Stomach (tissue), 8 donors: ENCODE measurements at regions not wholly inside any gene's neighbourhood (a gene's known extent, or its start where the extent isn't known, plus 50 kb on each side); places are given as distances from the start of the nearest gene placed in this dataset.

ENCODE experiments used
- DNase-seq, 2 donors: peaks; one replicate each; pipeline versions ENCODE4 v3.0.0 to v3.0.0-alpha.2; 2013 to 2019
- H3K27ac ChIP-seq, 5 donors: fragments of 200-600 bp in 4 of 5; sonication (generic) in 4 of 5; one replicate each; pipeline ENCODE4 v1.5.1; 2013 to 2019; ENCODE audit warnings: mild to moderate bottlenecking in 1 of 5, moderate library complexity in 1 of 5
- H3K27me3 ChIP-seq, 3 donors: fragments of 200-600 bp; sonication (generic); one replicate each; pipeline ENCODE4 v1.5.1; 2017 to 2019; ENCODE audit warnings: mixed run types in 1 of 3
- H3K36me3 ChIP-seq, 4 donors: fragments of 200-600 bp; sonication (generic); 1 replicate in 3 of 4; 2 replicates in 1 of 4; pipeline ENCODE4 v1.5.1; 2016 to 2019
- H3K4me1 ChIP-seq, 4 donors: fragments of 200-600 bp; sonication (generic); one replicate each; pipeline ENCODE4 v1.5.1; 2016 to 2019
- H3K4me3 ChIP-seq, 4 donors: fragments of 200-600 bp; sonication (generic) in 3 of 4; one replicate each; pipeline ENCODE4 v1.5.1; 2016 to 2019; ENCODE audit warnings: mild to moderate bottlenecking in 1 of 4
- H3K9me3 ChIP-seq, 4 donors: fragments of 200-600 bp; sonication (generic); one replicate each; pipeline ENCODE4 v1.5.1; 2016 to 2019
- CTCF ChIP-seq, 7 experiments: fragments of 450-650 bp in 4 of 7; fragments of 200-600 bp in 3 of 7; sonication (generic) in 3 of 7; IDR thresholded peaks; one replicate each; pipeline ENCODE4 v1.5.1; 2016 to 2019; ENCODE audit warnings: antibody characterized with exemption in 7 of 7, control low read depth in 2 of 7, mild to moderate bottlenecking in 1 of 7
- EP300 ChIP-seq: sonication (generic); formaldehyde crosslinking; IDR thresholded peaks from one replicate; pipeline ENCODE4 v1.6.1; 2017; ENCODE audit warnings: antibody characterized with exemption
- POLR2A ChIP-seq, 4 donors: fragments of 450-650 bp; IDR thresholded peaks; one replicate each; pipeline ENCODE4 v1.6.1; 2016; ENCODE audit warnings: antibody characterized with exemption in 4 of 4, control low read depth in 2 of 4, mild to moderate bottlenecking in 1 of 4, moderate library complexity in 1 of 4
- POLR2AphosphoS5 ChIP-seq, 3 donors: sonication (generic); formaldehyde crosslinking; IDR thresholded peaks; one replicate each; pipeline ENCODE4 v1.6.1; 2016; ENCODE audit warnings: antibody characterized with exemption in 3 of 3
- WGBS, 5 donors: extraction: QIAGEN DNeasy Blood & Tissue Kit in 3 of 5; methylation state at CpG; one replicate each; pipeline versions ENCODE4 v1.1.5 to v1.1.7; 2013 to 2018; 5-methylcytosine and 5-hydroxymethylcytosine counted together
- intact Hi-C: fragments of 100-400 bp; cut with DNase I; formaldehyde crosslinking; loops from one replicate; pipeline ENCODE4 v1.15.1; 2023; ENCODE audit warnings: low total_unique reads
- donor health status: healthy with polysubstance abuse.
- donor health status: Bipolar disorder and iron deficiency.
- donor health status: healthy.

- Histone ChIP-seq H3K9me3 (no peaks in the 10 kb centered on the region), H3K4me1 (no peaks in the 10 kb centered on the region), H3K36me3 (no peaks in the 10 kb centered on the region), H3K27me3 (no peaks in the 10 kb centered on the region), H3K27ac (no peak overlapping the region), H3K4me3 (no peak overlapping the region)
- WGBS, 5 donors = 58 to 92% (median 68%) methylated on average over 3 of the region's 3 CpGs
- TF ChIP-seq CTCF (IDR thresholded peaks at IDR 0.05) = no peak
- TF ChIP-seq POLR2AphosphoS5 (IDR thresholded peaks at IDR 0.05) = no peak
- no peak for TF ChIP-seq POLR2A (IDR thresholded peaks at IDR 0.05)
- no peak for TF ChIP-seq EP300
- intact Hi-C loops = no loop called here
- DNase-seq = no peak
Observed at GRCh38 chr2:59933948-59934347, 619.5 kb downstream of the BCL11A start.

GRCh38 chr2:59932341-59932740 lies 621.1 kb downstream of the BCL11A start:
- Histone ChIP-seq H3K4me3 (no peak overlapping the region), H3K27me3 (no peaks in the 10 kb centered on the region), H3K36me3 (no peaks in the 10 kb centered on the region), H3K9me3 (no peaks in the 10 kb centered on the region), H3K4me1 (no peaks in the 10 kb centered on the region), H3K27ac (no peak overlapping the region)
- DNase-seq = no peak
- TF ChIP-seq EP300 = no peak
- no peak for TF ChIP-seq CTCF (IDR thresholded peaks at IDR 0.05)
- TF ChIP-seq POLR2AphosphoS5 (IDR thresholded peaks at IDR 0.05) = no peak
- no peak for TF ChIP-seq POLR2A (IDR thresholded peaks at IDR 0.05)
- 75 to 86% (median 81%) methylated on average over 5 of the region's 5 CpGs for whole genome bisulfite sequencing, 5 donors
- intact Hi-C loops = no loop called here

- Histone ChIP-seq H3K27ac (no peak overlapping the region), H3K4me3 (no peak overlapping the region), H3K36me3 (no peaks in the 10 kb centered on the region), H3K4me1 (no peaks in the 10 kb centered on the region), H3K27me3 (no peaks in the 10 kb centered on the region), H3K9me3 (no peaks in the 10 kb centered on the region)
- no peak for DNase-seq
- TF ChIP-seq EP300 = no peak
- TF ChIP-seq POLR2A (IDR thresholded peaks at IDR 0.05) = no peak
- no peak for TF ChIP-seq CTCF (IDR thresholded peaks at IDR 0.05)
- TF ChIP-seq POLR2AphosphoS5 (IDR thresholded peaks at IDR 0.05) = no peak
- WGBS, 5 donors = 70 to 79% (median 71%) methylated on average over 4 of the region's 4 CpGs
- intact Hi-C loops = no loop called here
Observed at GRCh38 chr2:59930430-59930829, 623.0 kb downstream of the BCL11A start.

- Histone ChIP-seq H3K9me3 (no peaks in the 10 kb centered on the region), H3K4me3 (no peak overlapping the region), H3K4me1 (no peaks in the 10 kb centered on the region), H3K36me3 (no peaks in the 10 kb centered on the region), H3K27me3 (no peaks in the 10 kb centered on the region), H3K27ac (no peak overlapping the region)
- TF ChIP-seq POLR2AphosphoS5 (IDR thresholded peaks at IDR 0.05) = no peak
- no peak for TF ChIP-seq POLR2A (IDR thresholded peaks at IDR 0.05)
- no peak for TF ChIP-seq CTCF (IDR thresholded peaks at IDR 0.05)
- TF ChIP-seq EP300 = no peak
- no peak for DNase-seq
- intact Hi-C loops = no loop called here
- WGBS, 5 donors = 93 to 97% (median 95%) methylated on average over 13 of the region's 13 CpGs
Observed at GRCh38 chr2:59926731-59927130, 626.7 kb downstream of the BCL11A start.
